K562 (cell line): ENCODE measurements at regions not wholly inside any gene's neighbourhood (a gene's known extent, or its start where the extent isn't known, plus 50 kb on each side); places are given as distances from the start of the nearest gene placed in this dataset.

Experiments
- CBX8 ChIP-seq: fragments of 200-600 bp; sonication (generic); IDR thresholded peaks from 2 replicates; pipeline ENCODE4 v1.6.1; 2012; ENCODE audit warnings: borderline replicate concordance, mixed run types, low read depth, mild to moderate bottlenecking, moderate library complexity, mixed read lengths, low read length, control low read depth, inconsistent platforms; ENCODE audit not compliant: poor library complexity, severe bottlenecking; ENCODE audit errors: extremely low read depth
- CHD7 ChIP-seq: fragments of 200-600 bp; sonication (generic); IDR thresholded peaks from one replicate; pipeline ENCODE4 v1.6.1; 2012; ENCODE audit warnings: mild to moderate bottlenecking, low read depth, low read length, inconsistent platforms
- EGR1 ChIP-seq: fragments of 450-650 bp; conservative IDR thresholded peaks from 2 replicates; pipeline ENCODE4 v1.6.1; 2017; ENCODE audit warnings: mild to moderate bottlenecking
- MTA2 ChIP-seq: fragments of 450-650 bp; IDR thresholded peaks from 2 replicates; pipeline ENCODE4 v1.6.1; 2016; ENCODE audit warnings: low read depth
- POLR2AphosphoS2 ChIP-seq: IDR thresholded peaks from 2 replicates; pipeline ENCODE4 v1.6.1; 2012; ENCODE audit warnings: low read length, improper control_type of control experiment
- PTBP1 ChIP-seq: fragments of 200-400 bp; formaldehyde crosslinking; IDR thresholded peaks from 2 replicates; pipeline ENCODE4 v1.6.1; 2017; ENCODE audit warnings: low read depth, low read length
- SIN3B ChIP-seq: fragments of 450-650 bp; IDR thresholded peaks from 2 replicates; pipeline ENCODE4 v1.6.1; 2017; ENCODE audit warnings: low read depth, mild to moderate bottlenecking, moderate library complexity
- SMARCA5 ChIP-seq: fragments of 450-650 bp; IDR thresholded peaks from 2 replicates; pipeline ENCODE4 v1.6.1; 2016
- TARDBP ChIP-seq: fragments of 450-650 bp; IDR thresholded peaks from 2 replicates; pipeline ENCODE4 v1.6.1; 2016
- TCF3 ChIP-seq: sonication (generic); formaldehyde crosslinking; IDR thresholded peaks from 2 replicates; pipeline ENCODE4 v1.4.0; 2020; ENCODE audit warnings: mild to moderate bottlenecking, missing genetic modification reagents
- ZNF133 ChIP-seq: fragments of 250-450 bp; sonication (Bioruptor Pico); IDR thresholded peaks from 2 replicates; pipeline ENCODE4 v1.4.0; 2020; ENCODE audit warnings: mild to moderate bottlenecking

DNA sequence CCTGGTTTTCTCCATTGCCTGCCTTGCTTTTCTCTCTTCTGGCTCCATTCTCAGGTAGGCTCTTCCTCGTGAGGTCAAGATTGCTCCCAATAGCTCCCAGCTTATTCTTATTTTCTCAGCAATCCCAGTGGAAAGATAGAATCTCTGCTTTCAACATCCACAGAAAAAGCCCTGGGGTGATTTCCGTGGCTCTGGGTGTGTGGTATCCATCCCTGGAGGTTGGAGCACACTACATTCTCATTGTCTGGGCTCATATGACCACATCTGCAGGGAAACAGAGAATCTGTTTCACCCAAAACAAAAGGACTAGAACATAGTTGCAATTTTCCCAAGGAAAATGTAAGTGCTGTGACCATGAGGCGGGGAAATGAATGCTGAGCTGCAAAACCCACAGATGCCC lies 236.0 kb downstream of the TENT4A start (continued):
- TF ChIP-seq CHD7 = no peak
- TF ChIP-seq EGR1 = no peak
- no peak for TF ChIP-seq SMARCA5
- no peak for TF ChIP-seq PTBP1
- TF ChIP-seq POLR2AphosphoS2 = no peak
- no peak for TF ChIP-seq SIN3B
- TF ChIP-seq TCF3 (CRISPR knock-in tag) = no peak
- no peak for TF ChIP-seq TARDBP
- TF ChIP-seq MTA2 = no peak
- no peak for TF ChIP-seq ZNF133
- TF ChIP-seq CBX8 = no peak
